KMS-11 (cell line): ENCODE measurements at regions not wholly inside any gene's neighbourhood (a gene's known extent, or its start where the extent isn't known, plus 50 kb on each side); places are given as distances from the start of the nearest gene placed in this dataset.

Experiments used
- H2AFZ ChIP-seq: fragments of 200-600 bp; sonication (generic); 2 replicates; pipeline ENCODE4 v1.6.1; 2016; ENCODE audit warnings: antibody characterized with exemption, mixed run types, low read depth
- H3K27ac ChIP-seq: fragments of 200-600 bp; sonication (generic); 2 replicates; pipeline ENCODE4 v1.6.1; 2016; ENCODE audit warnings: mild to moderate bottlenecking, mixed run types
- H3K27me3 ChIP-seq: fragments of 200-600 bp; sonication (generic); 2 replicates; pipeline ENCODE4 v1.6.1; 2017; ENCODE audit warnings: mild to moderate bottlenecking, low read depth, mixed run types, moderate library complexity; ENCODE audit not compliant: insufficient read depth
- H3K36me3 ChIP-seq: fragments of 200-600 bp; sonication (generic); 2 replicates; pipeline ENCODE4 v1.6.1; 2017; ENCODE audit warnings: mild to moderate bottlenecking, mixed run types; ENCODE audit not compliant: insufficient read depth
- H3K4me1 ChIP-seq: fragments of 200-600 bp; sonication (generic); 2 replicates; pipeline ENCODE4 v1.6.1; 2016; ENCODE audit warnings: mild to moderate bottlenecking, low read depth, mixed run types; ENCODE audit not compliant: poor library complexity, severe bottlenecking
- H3K4me2 ChIP-seq: fragments of 200-600 bp; sonication (generic); 2 replicates; pipeline ENCODE4 v1.7.0; 2016; ENCODE audit warnings: mild to moderate bottlenecking, mixed run types
- H3K4me3 ChIP-seq: fragments of 200-600 bp; sonication (generic); IDR thresholded peaks from 2 replicates; pipeline ENCODE4 v1.6.1; 2017; ENCODE audit warnings: low read depth, low read length, mixed read lengths; ENCODE audit not compliant: insufficient read depth
- H3K79me2 ChIP-seq: fragments of 200-600 bp; sonication (generic); 2 replicates; pipeline ENCODE4 v1.6.1; 2016; ENCODE audit warnings: low read depth, mixed run types; ENCODE audit not compliant: insufficient read depth
- H3K9ac ChIP-seq: fragments of 200-600 bp; sonication (generic); 2 replicates; pipeline ENCODE4 v1.6.1; 2016; ENCODE audit warnings: mild to moderate bottlenecking, mixed run types
- H4K20me1 ChIP-seq: fragments of 200-600 bp; sonication (generic); 2 replicates; pipeline ENCODE4 v1.6.1; 2016; ENCODE audit warnings: mild to moderate bottlenecking, mixed run types; ENCODE audit not compliant: insufficient read depth
- TF ChIP-seq, protein P1 (sequence below): fragments of 200-600 bp; sonication (generic); conservative IDR thresholded peaks from 2 replicates; pipeline ENCODE4 v1.6.1; 2017; ENCODE audit warnings: low read depth, mild to moderate bottlenecking, antibody characterized with exemption, low read length, moderate library complexity, mixed read lengths

DNA sequence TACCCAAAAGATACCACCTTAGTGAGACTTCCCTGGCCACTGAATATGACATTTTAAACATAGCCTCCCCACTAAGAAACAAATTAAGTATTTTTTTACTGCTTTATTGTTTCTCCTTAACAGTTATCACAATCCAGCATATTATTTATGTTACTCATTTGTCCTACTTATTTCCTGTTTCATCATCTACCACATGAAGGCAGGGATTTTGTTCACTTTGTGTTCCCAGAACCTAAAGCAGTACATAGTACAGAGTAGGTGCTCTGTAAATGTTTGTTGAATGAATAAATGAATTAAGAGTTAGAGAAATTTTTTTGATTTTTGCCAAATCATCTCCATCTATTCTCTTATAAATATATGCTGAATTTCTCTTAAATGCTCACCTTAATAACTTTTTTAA, 318.4 kb upstream of the GIMD1 start:
- Histone ChIP-seq H3K27me3 (no peaks in the 10 kb centered on the region), H3K9ac (no peak overlapping the region), H3K79me2 (no peaks in the 10 kb centered on the region), H3K36me3 (no peaks in the 10 kb centered on the region), H2AFZ (no peak overlapping the region), H3K4me2 (no peak overlapping the region), H3K27ac (no peak overlapping the region), H4K20me1 (no peaks in the 10 kb centered on the region), H3K4me3 (no peak overlapping the region), H3K4me1 (no peaks in the 10 kb centered on the region)
- TF ChIP-seq, protein P1, sequence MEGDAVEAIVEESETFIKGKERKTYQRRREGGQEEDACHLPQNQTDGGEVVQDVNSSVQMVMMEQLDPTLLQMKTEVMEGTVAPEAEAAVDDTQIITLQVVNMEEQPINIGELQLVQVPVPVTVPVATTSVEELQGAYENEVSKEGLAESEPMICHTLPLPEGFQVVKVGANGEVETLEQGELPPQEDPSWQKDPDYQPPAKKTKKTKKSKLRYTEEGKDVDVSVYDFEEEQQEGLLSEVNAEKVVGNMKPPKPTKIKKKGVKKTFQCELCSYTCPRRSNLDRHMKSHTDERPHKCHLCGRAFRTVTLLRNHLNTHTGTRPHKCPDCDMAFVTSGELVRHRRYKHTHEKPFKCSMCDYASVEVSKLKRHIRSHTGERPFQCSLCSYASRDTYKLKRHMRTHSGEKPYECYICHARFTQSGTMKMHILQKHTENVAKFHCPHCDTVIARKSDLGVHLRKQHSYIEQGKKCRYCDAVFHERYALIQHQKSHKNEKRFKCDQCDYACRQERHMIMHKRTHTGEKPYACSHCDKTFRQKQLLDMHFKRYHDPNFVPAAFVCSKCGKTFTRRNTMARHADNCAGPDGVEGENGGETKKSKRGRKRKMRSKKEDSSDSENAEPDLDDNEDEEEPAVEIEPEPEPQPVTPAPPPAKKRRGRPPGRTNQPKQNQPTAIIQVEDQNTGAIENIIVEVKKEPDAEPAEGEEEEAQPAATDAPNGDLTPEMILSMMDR: no peak

DNA sequence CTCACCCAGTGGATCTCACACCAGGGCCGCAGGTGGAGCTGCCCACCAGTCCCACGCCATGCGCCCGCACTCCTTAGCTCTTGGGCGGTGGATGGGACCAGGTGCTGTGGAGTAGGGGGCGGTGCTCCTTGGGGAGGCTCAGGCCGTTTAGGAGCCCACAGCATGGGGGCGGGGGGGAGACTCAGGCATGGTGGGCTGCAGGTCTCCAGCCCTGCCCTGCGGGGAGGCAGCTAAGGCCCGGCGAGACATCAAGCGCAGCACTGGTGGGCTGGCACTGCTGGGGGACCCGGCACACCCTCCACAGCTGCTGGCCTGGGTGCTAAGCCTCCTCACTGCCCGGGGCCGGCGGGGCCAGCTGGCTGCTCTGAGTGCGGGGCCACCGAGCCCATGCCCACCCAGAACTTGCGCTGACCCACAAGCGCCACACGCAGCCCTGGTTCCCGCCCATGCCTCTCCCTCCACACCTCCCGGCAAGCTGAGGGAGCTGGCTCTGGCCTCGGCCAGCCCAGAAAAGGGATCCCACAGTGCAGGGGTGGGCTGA, 312.9 kb upstream of the GIMD1 start:
- H3K27me3 ChIP-seq: no peaks in the 10 kb centered on the region
- H3K4me1 ChIP-seq: no peaks in the 10 kb centered on the region
- TF ChIP-seq, protein P1: no peak
- H4K20me1 ChIP-seq: no peaks in the 10 kb centered on the region
- no peak overlapping the region for H3K27ac ChIP-seq
- H3K9ac ChIP-seq: no peak overlapping the region
- H3K4me2 ChIP-seq: no peak overlapping the region
- no peak overlapping the region for H3K4me3 ChIP-seq
- H2AFZ ChIP-seq: no peak overlapping the region
- no peaks in the 10 kb centered on the region for H3K36me3 ChIP-seq
- H3K79me2 ChIP-seq: no peaks in the 10 kb centered on the region

DNA sequence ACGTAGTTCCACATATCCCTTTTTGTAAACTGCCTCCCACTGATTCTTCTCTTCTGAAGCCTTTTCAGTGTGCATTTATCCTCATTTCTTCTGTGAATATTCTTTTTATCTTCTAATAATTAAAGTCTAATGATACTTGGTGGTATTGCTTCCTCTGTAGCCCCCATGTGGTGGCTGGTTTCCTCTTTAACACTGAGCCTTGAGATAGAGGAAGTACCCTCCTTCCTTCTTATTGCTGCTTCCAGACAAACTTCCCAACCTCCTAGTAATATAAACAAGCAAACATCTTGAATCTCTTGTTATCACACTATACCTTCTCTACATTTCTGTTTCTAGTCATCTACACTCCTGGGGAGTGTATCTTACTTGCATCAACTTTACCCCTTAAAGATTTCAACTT, 310.5 kb upstream of the GIMD1 start:
- H3K9ac ChIP-seq: no peak overlapping the region
- no peak overlapping the region for H3K4me3 ChIP-seq
- no peak overlapping the region for H3K27ac ChIP-seq
- TF ChIP-seq, protein P1: no peak
- no peaks in the 10 kb centered on the region for H3K4me1 ChIP-seq
- H3K27me3 ChIP-seq: no peaks in the 10 kb centered on the region
- H3K36me3 ChIP-seq: no peaks in the 10 kb centered on the region
- H3K79me2 ChIP-seq: no peaks in the 10 kb centered on the region
- H2AFZ ChIP-seq: no peak overlapping the region
- H4K20me1 ChIP-seq: no peaks in the 10 kb centered on the region
- no peak overlapping the region for H3K4me2 ChIP-seq

DNA sequence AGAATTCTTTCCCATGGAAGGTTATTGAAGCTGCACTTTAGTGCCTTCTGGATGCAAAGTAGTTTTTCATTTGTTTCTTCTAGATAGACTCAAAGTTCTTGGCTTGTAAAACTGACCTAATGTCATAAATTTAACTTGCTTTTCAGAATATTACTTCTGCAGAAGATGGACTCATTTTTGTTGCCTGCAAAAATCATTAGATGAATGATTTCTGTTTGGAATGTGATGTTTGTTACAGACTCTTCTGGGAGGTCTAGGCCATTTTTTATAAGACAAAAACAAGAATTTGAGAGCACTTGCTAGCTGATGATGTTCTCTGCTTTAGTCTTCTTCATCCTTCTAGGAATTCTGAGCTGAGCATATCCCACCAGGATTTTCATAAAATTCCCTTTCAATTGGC, 308.6 kb upstream of the GIMD1 start:
- Histone ChIP-seq H3K4me2 (no peak overlapping the region), H3K4me3 (no peak overlapping the region), H2AFZ (no peak overlapping the region), H3K27me3 (no peaks in the 10 kb centered on the region), H3K36me3 (no peaks in the 10 kb centered on the region), H4K20me1 (no peaks in the 10 kb centered on the region), H3K79me2 (no peaks in the 10 kb centered on the region), H3K9ac (no peak overlapping the region), H3K4me1 (no peaks in the 10 kb centered on the region), H3K27ac (no peak overlapping the region)
- TF ChIP-seq, protein P1: no peak
